ENCODE measurements at regions not wholly inside any gene's neighbourhood (a gene's known extent, or its start where the extent isn't known, plus 50 kb on each side); places are given as distances from the start of the nearest gene placed in this dataset.

GRCh38 chr3:144989807-144990206, 1018.2 kb downstream of the DIPK2A start:
- no peak for TF ChIP-seq ZFX (IDR thresholded peaks at IDR 0.05; ENCODE audit: borderline replicate concordance)
- TF ChIP-seq, protein P1, sequence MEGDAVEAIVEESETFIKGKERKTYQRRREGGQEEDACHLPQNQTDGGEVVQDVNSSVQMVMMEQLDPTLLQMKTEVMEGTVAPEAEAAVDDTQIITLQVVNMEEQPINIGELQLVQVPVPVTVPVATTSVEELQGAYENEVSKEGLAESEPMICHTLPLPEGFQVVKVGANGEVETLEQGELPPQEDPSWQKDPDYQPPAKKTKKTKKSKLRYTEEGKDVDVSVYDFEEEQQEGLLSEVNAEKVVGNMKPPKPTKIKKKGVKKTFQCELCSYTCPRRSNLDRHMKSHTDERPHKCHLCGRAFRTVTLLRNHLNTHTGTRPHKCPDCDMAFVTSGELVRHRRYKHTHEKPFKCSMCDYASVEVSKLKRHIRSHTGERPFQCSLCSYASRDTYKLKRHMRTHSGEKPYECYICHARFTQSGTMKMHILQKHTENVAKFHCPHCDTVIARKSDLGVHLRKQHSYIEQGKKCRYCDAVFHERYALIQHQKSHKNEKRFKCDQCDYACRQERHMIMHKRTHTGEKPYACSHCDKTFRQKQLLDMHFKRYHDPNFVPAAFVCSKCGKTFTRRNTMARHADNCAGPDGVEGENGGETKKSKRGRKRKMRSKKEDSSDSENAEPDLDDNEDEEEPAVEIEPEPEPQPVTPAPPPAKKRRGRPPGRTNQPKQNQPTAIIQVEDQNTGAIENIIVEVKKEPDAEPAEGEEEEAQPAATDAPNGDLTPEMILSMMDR (IDR thresholded peaks at IDR 0.05), result no peak
- no peak overlapping the region for H3K27ac ChIP-seq

DNA sequence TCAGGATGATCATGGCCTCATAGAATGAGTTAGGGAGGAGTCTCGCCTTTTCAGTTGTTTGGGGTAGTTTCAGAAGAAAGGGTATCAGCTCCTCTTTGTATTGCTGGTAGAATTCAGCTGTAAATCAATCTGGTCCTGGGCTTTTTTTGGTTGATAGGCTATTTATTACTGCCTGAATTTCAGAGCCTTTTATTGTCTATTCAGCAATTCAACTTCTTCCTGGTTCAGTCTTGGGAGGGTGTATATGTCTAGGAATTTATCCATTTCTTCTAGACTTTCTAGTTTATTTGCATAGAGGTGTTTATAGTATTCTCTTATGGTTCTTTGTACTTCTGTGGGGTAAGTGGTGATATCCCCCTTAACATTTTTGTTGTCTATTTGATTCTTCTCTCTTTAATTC, 1024.2 kb downstream of the DIPK2A start:
- TF ChIP-seq ZFX (IDR thresholded peaks at IDR 0.05; ENCODE audit: borderline replicate concordance), result no peak
- TF ChIP-seq, protein P1 (IDR thresholded peaks at IDR 0.05), result no peak
- H3K27ac ChIP-seq, result no peak overlapping the region

DNA sequence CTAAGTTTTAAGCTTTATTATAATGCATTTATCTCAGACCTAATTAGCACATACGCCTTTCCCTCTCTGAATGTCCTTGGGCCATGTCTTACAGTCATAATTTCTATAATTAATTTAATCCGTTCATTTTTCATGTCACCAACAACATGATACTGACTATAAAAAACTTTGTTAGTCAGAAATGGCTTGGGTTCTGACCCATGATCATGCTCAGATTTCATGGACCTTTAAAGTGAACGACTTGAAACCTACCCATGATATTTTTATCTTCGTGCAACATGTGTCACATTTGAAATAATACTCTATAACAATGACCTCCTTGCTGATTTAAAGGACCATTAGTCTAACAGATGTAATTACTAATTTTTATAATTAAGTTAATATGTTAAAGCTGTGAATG, 1033.8 kb downstream of the DIPK2A start:
- no peak for TF ChIP-seq ZFX (IDR thresholded peaks at IDR 0.05; ENCODE audit: borderline replicate concordance)
- TF ChIP-seq, protein P1 (IDR thresholded peaks at IDR 0.05), result no peak

DNA sequence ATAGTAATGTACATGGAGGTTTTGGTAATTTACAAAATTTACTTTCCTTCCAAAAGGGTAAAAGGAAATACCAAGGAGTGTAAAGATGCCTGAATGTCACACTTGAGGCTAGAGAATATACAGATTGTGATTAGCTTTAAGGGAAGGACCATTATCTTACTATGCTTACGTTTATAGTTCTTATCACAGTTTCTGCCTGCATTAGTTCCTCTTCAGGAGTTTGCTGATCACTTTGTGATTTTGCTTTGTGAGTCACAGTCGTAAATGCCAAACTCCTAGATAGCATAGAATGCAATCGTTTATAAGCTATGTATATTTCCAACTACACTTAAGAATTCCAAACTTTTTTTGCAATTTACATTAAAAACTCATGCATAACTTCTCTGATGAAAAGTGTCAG, 1034.6 kb downstream of the DIPK2A start:
- no peak overlapping the region for H3K27ac ChIP-seq
- no peak for TF ChIP-seq ZFX (IDR thresholded peaks at IDR 0.05; ENCODE audit: borderline replicate concordance)
- TF ChIP-seq, protein P1 (IDR thresholded peaks at IDR 0.05), result no peak

More for the DNA sequence above, 1033.8 kb downstream of the DIPK2A start:
- H3K27ac ChIP-seq, result no peak overlapping the region

DNA sequence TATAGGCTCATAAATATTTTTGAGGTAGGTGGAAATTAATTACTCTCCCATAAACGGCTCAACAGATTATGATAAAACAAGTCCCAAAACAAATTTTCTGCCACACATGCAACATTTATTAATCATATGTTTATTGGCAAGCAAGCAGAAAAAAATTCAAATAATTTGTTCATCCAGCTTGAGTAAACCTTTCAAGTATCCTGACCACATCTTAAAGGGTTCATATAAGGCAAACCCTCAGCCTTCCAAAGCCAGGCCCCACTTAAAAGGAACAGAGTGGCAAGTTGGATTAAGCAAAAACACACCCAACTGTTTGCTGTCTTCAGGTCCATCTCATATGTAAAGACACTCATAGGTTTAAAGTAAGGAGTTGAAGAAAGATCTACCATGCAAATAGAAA, 1042.3 kb downstream of the DIPK2A start:
- no peak overlapping the region for H3K27ac ChIP-seq
- TF ChIP-seq, protein P1 (IDR thresholded peaks at IDR 0.05), result no peak
- no peak for TF ChIP-seq ZFX (IDR thresholded peaks at IDR 0.05; ENCODE audit: borderline replicate concordance)

GRCh38 chr3:145015253-145015652, 1043.6 kb downstream of the DIPK2A start:
- TF ChIP-seq, protein P1 (IDR thresholded peaks at IDR 0.05), result no peak
- H3K27ac ChIP-seq, result no peak overlapping the region

GRCh38 chr3:145017959-145018358, 1046.3 kb downstream of the DIPK2A start:
- TF ChIP-seq, protein P1 (IDR thresholded peaks at IDR 0.05), result no peak
- no peak for TF ChIP-seq ZFX (IDR thresholded peaks at IDR 0.05; ENCODE audit: borderline replicate concordance)
- H3K27ac ChIP-seq, result no peak overlapping the region

All from 22Rv1 (cell line).